H1 (cell line): ENCODE measurements at regions not wholly inside any gene's neighbourhood (a gene's known extent, or its start where the extent isn't known, plus 50 kb on each side); places are given as distances from the start of the nearest gene placed in this dataset.

Experiments used
- CEBPB ChIP-seq: IDR thresholded peaks from 2 replicates; pipeline ENCODE4 v1.6.1; 2012; ENCODE audit warnings: low read depth, low read length
- CHD7 ChIP-seq: fragments of 300-600 bp; sonication (generic); IDR thresholded peaks from 2 replicates; pipeline ENCODE4 v1.7.1; 2012; ENCODE audit warnings: low read length, moderate library complexity, mild to moderate bottlenecking, inconsistent platforms; ENCODE audit not compliant: insufficient replicate concordance
- E2F6 ChIP-seq: IDR thresholded peaks from 2 replicates; pipeline ENCODE4 v1.6.1; 2012; ENCODE audit warnings: inconsistent platforms
- FOSL1 ChIP-seq: IDR thresholded peaks from 2 replicates; pipeline ENCODE4 v1.6.1; 2011; ENCODE audit warnings: mild to moderate bottlenecking, low read depth, low read length, moderate library complexity; ENCODE audit not compliant: insufficient read depth
- GTF2F1 ChIP-seq: IDR thresholded peaks from 2 replicates; pipeline ENCODE4 v1.6.1; 2012; ENCODE audit warnings: low read depth, low read length, improper control_type of control experiment, borderline replicate concordance
- JUND ChIP-seq: IDR thresholded peaks from 2 replicates; pipeline ENCODE4 v1.6.1; 2011; ENCODE audit warnings: mild to moderate bottlenecking, improper control_type of control experiment, low read length
- SAP30 ChIP-seq: fragments of 300-600 bp; sonication (generic); IDR thresholded peaks from 2 replicates; pipeline ENCODE4 v1.7.1; 2012; ENCODE audit warnings: low read length, moderate library complexity, mild to moderate bottlenecking, inconsistent platforms; ENCODE audit not compliant: insufficient read depth, insufficient replicate concordance
- SP1 ChIP-seq: IDR thresholded peaks from 2 replicates; pipeline ENCODE4 v1.6.1; 2011; ENCODE audit warnings: low read depth, low read length
- TEAD4 ChIP-seq: IDR thresholded peaks from 2 replicates; pipeline ENCODE4 v1.6.1; 2012; ENCODE audit warnings: low read depth, low read length, inconsistent platforms, mixed read lengths
- USF2 ChIP-seq: IDR thresholded peaks from 2 replicates; pipeline ENCODE4 v1.6.1; 2011; ENCODE audit warnings: low read length, improper control_type of control experiment

- TF ChIP-seq CHD7: no peak
- TF ChIP-seq USF2: no peak
- no peak for TF ChIP-seq E2F6
- no peak for TF ChIP-seq SAP30
- TF ChIP-seq JUND: no peak
- TF ChIP-seq FOSL1: no peak
- no peak for TF ChIP-seq SP1
- TF ChIP-seq TEAD4: no peak
- no peak for TF ChIP-seq GTF2F1
- no peak for TF ChIP-seq CEBPB
Observed at GRCh38 chr5:88128813-88129212, 139.8 kb downstream of the TMEM161B start (continued).
